ENCODE measurements at regions not wholly inside any gene's neighbourhood (a gene's known extent, or its start where the extent isn't known, plus 50 kb on each side); places are given as distances from the start of the nearest gene placed in this dataset.

GRCh38 chr14:66395300-66395699 is 90.9 kb upstream of the CCDC196 start:
- Histone ChIP-seq H4K20me1 (ENCODE audit: control insufficient read depth, extremely low read depth, insufficient read depth, low read length) (no peaks in the 10 kb centered on the region), H3K27me3 (ENCODE audit: control insufficient read depth, insufficient read depth, low read length) (no peaks in the 10 kb centered on the region), H3K36me3 (ENCODE audit: control insufficient read depth, insufficient read depth, low read length) (no peaks in the 10 kb centered on the region), H3K4me2 (ENCODE audit: extremely low read depth, insufficient read depth, low read length) (no peak overlapping the region), H2AFZ (ENCODE audit: low read length) (no peak overlapping the region), H3K27ac (ENCODE audit: insufficient read depth, low read length) (no peak overlapping the region), H3K9me3 (ENCODE audit: control insufficient read depth, insufficient read depth, low read depth, low read length) (no peaks in the 10 kb centered on the region), H3K4me1 (ENCODE audit: control insufficient read depth, extremely low read depth, insufficient read depth, low read length) (no peaks in the 10 kb centered on the region), H3K79me2 (ENCODE audit: control insufficient read depth, insufficient read depth, low read length) (no peaks in the 10 kb centered on the region), H3K4me3 (replicated peaks in 1 of 4; ENCODE audit: control extremely low read depth in 1 of 4, insufficient read depth in 1 of 4, low read depth in 3 of 4, low read length in 4 of 4) (no peak overlapping the region), H3K9ac (ENCODE audit: insufficient read depth, low read length) (no peak overlapping the region)
- no peak for DNase-seq (ENCODE audit: low read depth in 2 of 2)
- no peak for TF ChIP-seq EZH2 (IDR thresholded peaks at IDR 0.05; ENCODE audit: low read length, missing control alignments)
- TF ChIP-seq, protein P1, sequence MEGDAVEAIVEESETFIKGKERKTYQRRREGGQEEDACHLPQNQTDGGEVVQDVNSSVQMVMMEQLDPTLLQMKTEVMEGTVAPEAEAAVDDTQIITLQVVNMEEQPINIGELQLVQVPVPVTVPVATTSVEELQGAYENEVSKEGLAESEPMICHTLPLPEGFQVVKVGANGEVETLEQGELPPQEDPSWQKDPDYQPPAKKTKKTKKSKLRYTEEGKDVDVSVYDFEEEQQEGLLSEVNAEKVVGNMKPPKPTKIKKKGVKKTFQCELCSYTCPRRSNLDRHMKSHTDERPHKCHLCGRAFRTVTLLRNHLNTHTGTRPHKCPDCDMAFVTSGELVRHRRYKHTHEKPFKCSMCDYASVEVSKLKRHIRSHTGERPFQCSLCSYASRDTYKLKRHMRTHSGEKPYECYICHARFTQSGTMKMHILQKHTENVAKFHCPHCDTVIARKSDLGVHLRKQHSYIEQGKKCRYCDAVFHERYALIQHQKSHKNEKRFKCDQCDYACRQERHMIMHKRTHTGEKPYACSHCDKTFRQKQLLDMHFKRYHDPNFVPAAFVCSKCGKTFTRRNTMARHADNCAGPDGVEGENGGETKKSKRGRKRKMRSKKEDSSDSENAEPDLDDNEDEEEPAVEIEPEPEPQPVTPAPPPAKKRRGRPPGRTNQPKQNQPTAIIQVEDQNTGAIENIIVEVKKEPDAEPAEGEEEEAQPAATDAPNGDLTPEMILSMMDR (conservative IDR thresholded peaks at IDR 0.05 in 1 of 2, IDR thresholded peaks at IDR 0.05 in 1 of 2; ENCODE audit: low read depth in 1 of 2, low read length in 2 of 2) = no peak

- Histone ChIP-seq H3K4me1 (ENCODE audit: control insufficient read depth, extremely low read depth, insufficient read depth, low read length) (no peaks in the 10 kb centered on the region), H3K4me3 (replicated peaks in 1 of 4; ENCODE audit: control extremely low read depth in 1 of 4, insufficient read depth in 1 of 4, low read depth in 3 of 4, low read length in 4 of 4) (no peak overlapping the region), H3K27me3 (ENCODE audit: control insufficient read depth, insufficient read depth, low read length) (no peaks in the 10 kb centered on the region)
Measured at GRCh38 chr14:66396164-66396563, 90.0 kb upstream of the CCDC196 start.

DNA sequence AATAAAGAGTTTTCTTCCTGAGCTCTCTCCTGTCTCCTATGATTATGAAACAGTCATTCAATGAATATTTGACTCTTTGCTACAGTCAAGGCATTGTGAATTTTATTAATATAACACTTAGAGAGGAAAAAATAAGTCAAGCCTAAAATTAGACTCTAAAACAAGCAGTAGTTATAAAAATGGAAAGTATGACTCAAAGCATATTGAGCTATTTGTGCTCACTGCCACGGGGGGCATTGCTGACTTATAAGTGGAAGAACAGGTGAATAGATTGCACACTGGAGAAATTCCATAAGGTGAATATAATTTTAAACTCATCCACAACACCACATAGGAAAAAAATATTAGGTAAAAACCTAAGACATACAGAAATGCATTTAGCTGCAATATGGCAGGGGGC is 87.7 kb upstream of the CCDC196 start:
- Histone ChIP-seq H3K79me2 (ENCODE audit: control insufficient read depth, insufficient read depth, low read length) (no peaks in the 10 kb centered on the region), H3K27me3 (ENCODE audit: control insufficient read depth, insufficient read depth, low read length) (no peaks in the 10 kb centered on the region), H3K4me3 (replicated peaks in 1 of 4; ENCODE audit: control extremely low read depth in 1 of 4, insufficient read depth in 1 of 4, low read depth in 3 of 4, low read length in 4 of 4) (no peak overlapping the region), H4K20me1 (ENCODE audit: control insufficient read depth, extremely low read depth, insufficient read depth, low read length) (no peaks in the 10 kb centered on the region), H3K36me3 (ENCODE audit: control insufficient read depth, insufficient read depth, low read length) (no peaks in the 10 kb centered on the region), H3K4me1 (ENCODE audit: control insufficient read depth, extremely low read depth, insufficient read depth, low read length) (no peaks in the 10 kb centered on the region), H3K9ac (ENCODE audit: insufficient read depth, low read length) (no peak overlapping the region), H2AFZ (ENCODE audit: low read length) (no peak overlapping the region), H3K27ac (ENCODE audit: insufficient read depth, low read length) (no peak overlapping the region), H3K9me3 (ENCODE audit: control insufficient read depth, insufficient read depth, low read depth, low read length) (no peaks in the 10 kb centered on the region), H3K4me2 (ENCODE audit: extremely low read depth, insufficient read depth, low read length) (no peak overlapping the region)
- DNase-seq (ENCODE audit: low read depth in 2 of 2) = no peak
- TF ChIP-seq EZH2 (IDR thresholded peaks at IDR 0.05; ENCODE audit: low read length, missing control alignments) = no peak
- TF ChIP-seq, protein P1 (conservative IDR thresholded peaks at IDR 0.05 in 1 of 2, IDR thresholded peaks at IDR 0.05 in 1 of 2; ENCODE audit: low read depth in 1 of 2, low read length in 2 of 2) = no peak

More at GRCh38 chr14:66396164-66396563, 90.0 kb upstream of the CCDC196 start:
- H3K27ac ChIP-seq (ENCODE audit: insufficient read depth, low read length) = no peak overlapping the region
- H3K9ac ChIP-seq (ENCODE audit: insufficient read depth, low read length) = no peak overlapping the region
- no peaks in the 10 kb centered on the region for H3K36me3 ChIP-seq (ENCODE audit: control insufficient read depth, insufficient read depth, low read length)
- H3K79me2 ChIP-seq (ENCODE audit: control insufficient read depth, insufficient read depth, low read length) = no peaks in the 10 kb centered on the region
- no peak overlapping the region for H3K4me2 ChIP-seq (ENCODE audit: extremely low read depth, insufficient read depth, low read length)
- no peaks in the 10 kb centered on the region for H3K9me3 ChIP-seq (ENCODE audit: control insufficient read depth, insufficient read depth, low read depth, low read length)
- no peak for DNase-seq (ENCODE audit: low read depth in 2 of 2)
- no peaks in the 10 kb centered on the region for H4K20me1 ChIP-seq (ENCODE audit: control insufficient read depth, extremely low read depth, insufficient read depth, low read length)
- no peak overlapping the region for H2AFZ ChIP-seq (ENCODE audit: low read length)
- TF ChIP-seq EZH2 (IDR thresholded peaks at IDR 0.05; ENCODE audit: low read length, missing control alignments) = no peak
- TF ChIP-seq, protein P1 (conservative IDR thresholded peaks at IDR 0.05 in 1 of 2, IDR thresholded peaks at IDR 0.05 in 1 of 2; ENCODE audit: low read depth in 1 of 2, low read length in 2 of 2) = no peak

All from fibroblast of lung (primary cell).